Cardiac muscle cell (in vitro differentiated cells and primary cell): ENCODE measurements at regions not wholly inside any gene's neighbourhood (a gene's known extent, or its start where the extent isn't known, plus 50 kb on each side); places are given as distances from the start of the nearest gene placed in this dataset.
"Not testable (repeated sequence)": the region's sequence is repeated elsewhere in the genome, so short reads cannot be mapped to it uniquely, and the experiment has no call there.

Experiments used
- DNase-seq, 2 donors: peaks; one replicate each; pipeline versions ENCODE4 v3.0.0 to v3.0.0-alpha.2; 2010 to 2017; ENCODE audit warnings: low read depth in 1 of 2, low spot score in 1 of 2
- H3K27ac ChIP-seq: fragments of 200-600 bp; sonication (generic); 2 replicates; pipeline ENCODE4 v1.5.1; 2016
- H3K27me3 ChIP-seq: fragments of 200-600 bp; sonication (generic); 2 replicates; pipeline ENCODE4 v1.6.0; 2016; ENCODE audit warnings: control low read depth
- H3K36me3 ChIP-seq: fragments of 200-600 bp; sonication (generic); 2 replicates; pipeline ENCODE4 v1.5.1; 2016; ENCODE audit warnings: control low read depth
- H3K4me1 ChIP-seq: fragments of 200-600 bp; sonication (generic); 2 replicates; pipeline ENCODE4 v1.8.1; 2017; ENCODE audit warnings: low read depth, mild to moderate bottlenecking, mixed run types
- H3K4me3 ChIP-seq: fragments of 200-600 bp; sonication (generic); 2 replicates; pipeline ENCODE4 v1.5.1; 2016; ENCODE audit warnings: mild to moderate bottlenecking
- H3K9me3 ChIP-seq: fragments of 200-600 bp; sonication (generic); 2 replicates; pipeline ENCODE4 v1.5.1; 2017; ENCODE audit warnings: low read depth, mild to moderate bottlenecking, control low read depth
- TF ChIP-seq, protein P1 (sequence below): IDR thresholded peaks from 2 replicates; pipeline ENCODE4 v1.5.1; 2012; ENCODE audit warnings: low read depth, mild to moderate bottlenecking, low read length

DNA sequence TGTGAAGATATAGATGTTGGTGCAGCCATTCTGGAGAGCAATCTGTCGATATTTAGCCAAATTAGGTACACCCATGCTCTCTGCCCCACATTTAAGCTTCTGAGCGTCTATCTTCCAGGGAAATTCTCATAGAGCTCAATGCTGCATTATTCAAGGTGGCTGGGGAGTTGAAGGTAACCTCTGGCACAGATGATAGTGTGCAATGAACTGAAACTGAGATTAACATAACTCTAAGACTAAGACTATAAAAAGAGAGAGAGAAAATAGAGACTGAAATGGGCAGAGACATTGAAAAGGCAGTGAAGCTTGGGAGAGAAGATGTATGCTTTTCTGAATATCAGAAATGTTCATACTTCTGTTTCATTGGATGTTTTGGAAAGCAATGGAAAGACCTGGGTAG is 1197.0 kb upstream of the AUTS2 start:
- no peaks in the 10 kb centered on the region for H3K4me1 ChIP-seq
- H3K4me3 ChIP-seq: no peak overlapping the region
- no peak overlapping the region for H3K27ac ChIP-seq
- no peaks in the 10 kb centered on the region for H3K9me3 ChIP-seq
- no peaks in the 10 kb centered on the region for H3K36me3 ChIP-seq
- no peak for DNase-seq
- no peaks in the 10 kb centered on the region for H3K27me3 ChIP-seq
- TF ChIP-seq, protein P1, sequence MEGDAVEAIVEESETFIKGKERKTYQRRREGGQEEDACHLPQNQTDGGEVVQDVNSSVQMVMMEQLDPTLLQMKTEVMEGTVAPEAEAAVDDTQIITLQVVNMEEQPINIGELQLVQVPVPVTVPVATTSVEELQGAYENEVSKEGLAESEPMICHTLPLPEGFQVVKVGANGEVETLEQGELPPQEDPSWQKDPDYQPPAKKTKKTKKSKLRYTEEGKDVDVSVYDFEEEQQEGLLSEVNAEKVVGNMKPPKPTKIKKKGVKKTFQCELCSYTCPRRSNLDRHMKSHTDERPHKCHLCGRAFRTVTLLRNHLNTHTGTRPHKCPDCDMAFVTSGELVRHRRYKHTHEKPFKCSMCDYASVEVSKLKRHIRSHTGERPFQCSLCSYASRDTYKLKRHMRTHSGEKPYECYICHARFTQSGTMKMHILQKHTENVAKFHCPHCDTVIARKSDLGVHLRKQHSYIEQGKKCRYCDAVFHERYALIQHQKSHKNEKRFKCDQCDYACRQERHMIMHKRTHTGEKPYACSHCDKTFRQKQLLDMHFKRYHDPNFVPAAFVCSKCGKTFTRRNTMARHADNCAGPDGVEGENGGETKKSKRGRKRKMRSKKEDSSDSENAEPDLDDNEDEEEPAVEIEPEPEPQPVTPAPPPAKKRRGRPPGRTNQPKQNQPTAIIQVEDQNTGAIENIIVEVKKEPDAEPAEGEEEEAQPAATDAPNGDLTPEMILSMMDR: no peak

DNA sequence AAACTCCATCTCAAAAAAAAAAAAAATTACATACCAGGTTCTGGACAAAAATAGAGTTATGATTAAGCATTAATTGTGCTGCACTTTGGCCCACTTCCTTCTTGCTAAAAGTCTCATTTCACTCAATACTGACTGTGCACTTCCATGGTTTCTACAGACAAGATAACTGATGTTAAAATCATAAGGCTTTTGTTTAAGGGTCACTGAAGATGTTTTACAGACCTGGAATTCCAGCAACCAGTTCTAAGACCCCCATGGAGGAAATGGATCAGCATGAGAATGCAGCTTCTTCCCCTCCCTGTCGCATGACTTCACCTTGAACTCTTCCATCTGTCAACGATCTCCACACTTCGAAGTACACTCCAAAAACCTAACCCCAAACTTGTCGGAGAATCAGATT is 1191.8 kb upstream of the AUTS2 start:
- TF ChIP-seq, protein P1: no peak
- H3K27ac ChIP-seq: no peak overlapping the region
- H3K9me3 ChIP-seq: no peaks in the 10 kb centered on the region
- no peaks in the 10 kb centered on the region for H3K4me1 ChIP-seq
- H3K27me3 ChIP-seq: no peaks in the 10 kb centered on the region
- no peak for DNase-seq
- no peak overlapping the region for H3K4me3 ChIP-seq
- H3K36me3 ChIP-seq: no peaks in the 10 kb centered on the region

DNA sequence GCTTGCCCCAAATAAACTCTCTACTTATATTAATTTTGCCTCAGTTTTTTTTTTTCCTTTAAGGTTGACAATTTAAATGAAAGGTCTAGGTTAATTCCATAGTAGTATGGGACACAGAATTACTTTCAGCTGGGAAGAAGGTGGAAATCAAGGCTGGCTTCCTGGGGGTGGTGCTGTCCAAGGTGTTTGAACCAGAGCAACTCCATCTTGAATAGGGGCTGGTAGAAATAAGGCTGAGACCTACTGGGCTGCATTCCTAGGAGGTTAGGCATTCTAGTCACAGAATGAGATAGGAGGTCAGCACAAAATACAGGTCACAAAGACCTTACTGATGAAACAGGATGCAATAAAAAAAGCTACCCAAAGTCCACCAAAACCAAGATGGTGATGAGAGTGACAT is 1190.8 kb upstream of the AUTS2 start:
- DNase-seq: no peak
- Histone ChIP-seq H3K4me3 (no peak overlapping the region), H3K36me3 (no peaks in the 10 kb centered on the region), H3K27me3 (no peaks in the 10 kb centered on the region), H3K9me3 (no peaks in the 10 kb centered on the region), H3K4me1 (no peaks in the 10 kb centered on the region), H3K27ac (no peak overlapping the region)
- TF ChIP-seq, protein P1: no peak

DNA sequence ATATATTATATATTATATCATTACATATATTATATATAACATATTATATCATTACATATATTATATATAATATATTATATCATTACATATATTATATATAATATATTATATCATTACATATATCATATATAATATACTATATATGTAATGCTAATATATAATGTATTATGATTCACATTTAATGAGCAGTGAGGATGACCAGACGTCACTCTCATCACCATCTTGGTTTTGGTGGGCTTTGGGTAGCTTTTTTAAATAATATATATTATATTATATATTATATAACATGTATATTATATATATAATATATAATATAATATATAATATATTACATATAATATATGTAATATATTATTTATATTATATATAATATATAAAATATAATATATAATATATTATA is 1189.4 kb upstream of the AUTS2 start:
- H3K27me3 ChIP-seq: no peaks in the 10 kb centered on the region
- H3K36me3 ChIP-seq: no peaks in the 10 kb centered on the region
- no peaks in the 10 kb centered on the region for H3K9me3 ChIP-seq
- no peak overlapping the region for H3K27ac ChIP-seq
- H3K4me1 ChIP-seq: no peaks in the 10 kb centered on the region
- no peak overlapping the region for H3K4me3 ChIP-seq
- no peak for DNase-seq
- TF ChIP-seq, protein P1: no peak

DNA sequence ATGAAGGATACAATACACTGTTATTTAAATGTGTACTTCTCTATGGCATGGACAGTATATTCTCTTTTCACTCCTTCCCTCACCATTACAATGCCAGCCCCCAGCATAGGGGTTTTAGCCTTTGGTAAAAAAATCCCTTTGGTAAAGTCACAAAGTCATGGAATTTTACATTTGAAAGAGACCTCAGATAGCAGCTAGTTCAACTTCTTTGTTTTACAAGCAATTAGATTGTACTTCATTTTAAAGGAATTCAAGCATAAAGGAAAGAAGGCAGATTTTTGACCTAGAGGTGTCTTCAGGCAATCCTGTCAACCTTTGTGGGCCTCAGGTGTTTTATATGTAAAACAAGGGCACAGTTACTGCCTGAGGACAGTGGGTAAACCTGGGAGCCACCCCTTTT is 1188.4 kb upstream of the AUTS2 start:
- H3K4me3 ChIP-seq: no peak overlapping the region
- DNase-seq: no peak
- no peaks in the 10 kb centered on the region for H3K9me3 ChIP-seq
- H3K36me3 ChIP-seq: no peaks in the 10 kb centered on the region
- H3K4me1 ChIP-seq: no peaks in the 10 kb centered on the region
- H3K27me3 ChIP-seq: no peaks in the 10 kb centered on the region
- TF ChIP-seq, protein P1: no peak
- H3K27ac ChIP-seq: no peak overlapping the region

DNA sequence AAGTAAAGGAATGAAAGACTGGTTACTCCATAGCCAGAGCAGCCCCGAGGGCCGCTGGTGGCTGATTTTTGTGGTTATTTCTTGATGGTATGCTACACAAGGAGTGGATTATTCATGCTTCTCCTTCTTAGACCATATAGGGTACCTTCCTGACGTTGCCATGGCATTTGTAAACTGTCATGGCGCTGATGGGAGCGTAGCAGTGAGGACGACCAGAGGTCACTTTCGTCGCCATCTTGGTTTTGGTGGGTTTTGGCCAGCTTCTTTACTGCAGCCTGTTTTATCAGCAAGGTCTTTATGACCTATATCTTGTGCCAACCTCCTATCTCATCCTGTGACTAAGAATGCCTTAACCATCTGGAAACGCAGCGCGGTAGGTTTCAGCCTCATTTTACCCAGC is 1187.6 kb upstream of the AUTS2 start:
- not testable (repeated sequence) for H3K27me3 ChIP-seq, DNase-seq, H3K4me3 ChIP-seq, H3K4me1 ChIP-seq, H3K9me3 ChIP-seq, H3K36me3 ChIP-seq, H3K27ac ChIP-seq
